Ascending aorta (tissue), 2 donors: ENCODE measurements at regions not wholly inside any gene's neighbourhood (a gene's known extent, or its start where the extent isn't known, plus 50 kb on each side); places are given as distances from the start of the nearest gene placed in this dataset.
"Not testable (repeated sequence)": the region's sequence is repeated elsewhere in the genome, so short reads cannot be mapped to it uniquely, and the experiment has no call there.

Source experiments
- DNase-seq, 2 donors: peaks; one replicate each; pipeline ENCODE4 v3.0.0-alpha.2; 2019; ENCODE audit warnings: low spot score in 2 of 2
- H3K27ac ChIP-seq, 2 donors: fragments of 200-600 bp; sonication (generic); one replicate each; pipeline ENCODE4 v1.5.1; 2016 to 2017; ENCODE audit warnings: mild to moderate bottlenecking in 1 of 2
- H3K27me3 ChIP-seq: fragments of 200-600 bp; sonication (generic); one replicate; pipeline ENCODE4 v1.5.1; 2017
- H3K36me3 ChIP-seq, 2 donors: fragments of 200-600 bp; sonication (generic); one replicate each; pipeline ENCODE4 v1.5.1; 2016
- H3K4me1 ChIP-seq, 2 donors: fragments of 200-600 bp; sonication (generic); one replicate each; pipeline ENCODE4 v1.5.1; 2016 to 2017; ENCODE audit warnings: mild to moderate bottlenecking in 1 of 2
- H3K4me3 ChIP-seq, 2 donors: fragments of 200-600 bp; sonication (generic); one replicate each; pipeline ENCODE4 v1.5.1; 2016 to 2017; ENCODE audit warnings: mild to moderate bottlenecking in 1 of 2
- H3K9me3 ChIP-seq, 2 donors: fragments of 200-600 bp; sonication (generic); one replicate each; pipeline ENCODE4 v1.5.1; 2016
- CTCF ChIP-seq, 3 experiments: fragments of 200-600 bp in 2 of 3; fragments of 450-650 bp in 1 of 3; sonication (generic) in 2 of 3; IDR thresholded peaks; one replicate each; pipeline ENCODE4 v1.5.1; 2016 to 2019; ENCODE audit warnings: antibody characterized with exemption in 3 of 3, mild to moderate bottlenecking in 1 of 3, moderate library complexity in 1 of 3
- intact Hi-C: fragments of 100-400 bp; cut with DNase I; formaldehyde crosslinking; loops from one replicate; pipeline ENCODE4 v1.15.1; 2023

GRCh38 chr5:42168091-42168670 lies 243.1 kb downstream of the FBXO4 start:
- H3K4me3 ChIP-seq: no peak overlapping the region
- intact Hi-C loops: no loop called here

GRCh38 chr5:42176118-42176517 lies 247.1 kb upstream of the GHR start:
- intact Hi-C loops, H3K4me1 ChIP-seq, H3K4me3 ChIP-seq, H3K36me3 ChIP-seq, H3K27ac ChIP-seq, DNase-seq, H3K9me3 ChIP-seq, H3K27me3 ChIP-seq: not testable (repeated sequence)

More at GRCh38 chr5:42168091-42168670, 243.1 kb downstream of the FBXO4 start:
- no peak for DNase-seq
- no peak for TF ChIP-seq CTCF (IDR thresholded peaks at IDR 0.05)
- H3K27ac ChIP-seq: no peak overlapping the region
- H3K4me1 ChIP-seq: no peaks in the 10 kb centered on the region
- H3K27me3 ChIP-seq: no peaks in the 10 kb centered on the region
- no peaks in the 10 kb centered on the region for H3K9me3 ChIP-seq
- no peaks in the 10 kb centered on the region for H3K36me3 ChIP-seq

DNA sequence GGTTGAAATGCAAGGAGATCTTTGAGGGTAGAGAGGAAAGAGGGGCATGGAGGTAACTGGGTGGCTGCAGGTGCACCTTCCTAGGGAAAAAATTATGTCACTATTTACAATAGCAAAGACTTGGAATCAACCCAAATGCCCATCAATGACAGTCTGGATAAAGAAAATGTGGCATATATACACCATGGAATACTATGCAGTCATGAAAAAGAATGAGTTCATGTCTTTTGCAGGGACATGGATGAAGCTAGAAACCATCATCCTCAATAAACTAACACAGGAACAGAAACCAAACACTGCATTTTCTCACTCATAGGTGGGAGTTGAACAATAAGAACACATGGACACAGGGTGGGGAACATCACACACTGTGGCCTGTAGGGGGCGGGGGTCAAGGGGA lies 243.4 kb upstream of the GHR start:
- H3K27ac ChIP-seq, H3K4me1 ChIP-seq, H3K4me3 ChIP-seq, DNase-seq, H3K27me3 ChIP-seq, H3K36me3 ChIP-seq, intact Hi-C loops, H3K9me3 ChIP-seq: not testable (repeated sequence)

DNA sequence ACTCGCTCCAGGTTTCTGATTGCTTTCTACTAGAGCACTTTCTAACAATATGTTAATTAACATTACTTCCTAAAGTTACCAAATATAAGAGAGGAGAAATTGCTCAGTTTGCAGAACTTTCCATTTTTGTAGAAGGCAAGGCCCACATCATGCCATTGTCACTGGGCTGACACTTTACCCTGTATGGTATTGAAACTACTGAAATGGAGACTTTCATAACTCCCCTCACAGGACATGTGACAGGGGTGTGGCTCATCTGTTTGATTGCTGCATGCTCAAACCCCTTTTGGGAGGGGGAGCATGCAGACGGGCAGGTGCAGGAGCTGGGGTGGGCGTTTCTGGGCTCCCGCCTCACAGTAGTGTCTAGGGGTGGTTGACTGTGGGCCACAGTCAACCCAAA lies 206.3 kb upstream of the GHR start:
- Histone ChIP-seq H3K9me3 (no peaks in the 10 kb centered on the region), H3K27ac (no peak overlapping the region), H3K4me1 (no peaks in the 10 kb centered on the region), H3K27me3 (no peaks in the 10 kb centered on the region), H3K36me3 (no peaks in the 10 kb centered on the region), H3K4me3 (no peak overlapping the region)
- TF ChIP-seq CTCF (IDR thresholded peaks at IDR 0.05): no peak
- no peak for DNase-seq
- intact Hi-C loops: no loop called here

GRCh38 chr5:42217791-42218190 lies 205.4 kb upstream of the GHR start:
- Histone ChIP-seq H3K4me1 (no peaks in the 10 kb centered on the region), H3K9me3 (no peaks in the 10 kb centered on the region), H3K4me3 (no peak overlapping the region), H3K27ac (no peak overlapping the region), H3K27me3 (no peaks in the 10 kb centered on the region), H3K36me3 (no peaks in the 10 kb centered on the region)
- no peak for TF ChIP-seq CTCF (IDR thresholded peaks at IDR 0.05)
- intact Hi-C loops: no loop called here
- DNase-seq: no peak

GRCh38 chr5:42225009-42225408 lies 198.2 kb upstream of the GHR start:
- DNase-seq: no peak
- Histone ChIP-seq H3K27ac (no peak overlapping the region), H3K27me3 (no peaks in the 10 kb centered on the region), H3K36me3 (no peaks in the 10 kb centered on the region), H3K9me3 (no peaks in the 10 kb centered on the region), H3K4me1 (no peaks in the 10 kb centered on the region), H3K4me3 (no peak overlapping the region)
- TF ChIP-seq CTCF (IDR thresholded peaks at IDR 0.05): no peak
- intact Hi-C loops: no loop called here

GRCh38 chr5:42228279-42228678 lies 195.0 kb upstream of the GHR start:
- H3K36me3 ChIP-seq: no peaks in the 10 kb centered on the region
- intact Hi-C loops: no loop called here
- no peak for TF ChIP-seq CTCF (IDR thresholded peaks at IDR 0.05)
- no peaks in the 10 kb centered on the region for H3K9me3 ChIP-seq
- H3K27ac ChIP-seq: no peak overlapping the region
- no peak overlapping the region for H3K4me3 ChIP-seq
- no peaks in the 10 kb centered on the region for H3K4me1 ChIP-seq
- H3K27me3 ChIP-seq: no peaks in the 10 kb centered on the region
- DNase-seq: no peak
